ENCODE measurements at regions not wholly inside any gene's neighbourhood (a gene's known extent, or its start where the extent isn't known, plus 50 kb on each side); places are given as distances from the start of the nearest gene placed in this dataset.

- Histone ChIP-seq H3K27me3 (ENCODE audit: control insufficient read depth, insufficient read depth, low read length) (no peaks in the 10 kb centered on the region), H3K27ac (ENCODE audit: low read depth, low read length) (no peak overlapping the region), H3K4me1 (ENCODE audit: control insufficient read depth, insufficient read depth, low read length) (no peaks in the 10 kb centered on the region), H3K9me3 (ENCODE audit: control insufficient read depth, insufficient read depth, low read length) (no peaks in the 10 kb centered on the region), H3K36me3 (ENCODE audit: control insufficient read depth, insufficient read depth, low read length) (no peaks in the 10 kb centered on the region), H3K4me3 (ENCODE audit: low read depth, low read length) (no peak overlapping the region)
- DNase-seq (ENCODE audit: low read depth in 4 of 6, low spot score in 6 of 6) = no peak
- no CpG with 5 or more reads among the region's 2 CpGs for WGBS (ENCODE audit: insufficient coverage)
Measured at GRCh38 chr11:127674754-127675153, 674.2 kb upstream of the KIRREL3 start.

- no peak for DNase-seq (ENCODE audit: low read depth in 4 of 6, low spot score in 6 of 6)
- H3K9me3 ChIP-seq (ENCODE audit: control insufficient read depth, insufficient read depth, low read length) = no peaks in the 10 kb centered on the region
- no peak overlapping the region for H3K27ac ChIP-seq (ENCODE audit: low read depth, low read length)
- H3K36me3 ChIP-seq (ENCODE audit: control insufficient read depth, insufficient read depth, low read length) = no peaks in the 10 kb centered on the region
- no peaks in the 10 kb centered on the region for H3K4me1 ChIP-seq (ENCODE audit: control insufficient read depth, insufficient read depth, low read length)
- WGBS (ENCODE audit: insufficient coverage) = 75% methylated on average over 4 of the region's 10 CpGs
- H3K27me3 ChIP-seq (ENCODE audit: control insufficient read depth, insufficient read depth, low read length) = no peaks in the 10 kb centered on the region
- no peak overlapping the region for H3K4me3 ChIP-seq (ENCODE audit: low read depth, low read length)
Measured at GRCh38 chr11:127670374-127671119, 670.0 kb upstream of the KIRREL3 start.

- Histone ChIP-seq H3K4me1 (ENCODE audit: control insufficient read depth, insufficient read depth, low read length) (no peaks in the 10 kb centered on the region), H3K4me3 (ENCODE audit: low read depth, low read length) (no peak overlapping the region), H3K36me3 (ENCODE audit: control insufficient read depth, insufficient read depth, low read length) (no peaks in the 10 kb centered on the region), H3K27ac (ENCODE audit: low read depth, low read length) (no peak overlapping the region), H3K9me3 (ENCODE audit: control insufficient read depth, insufficient read depth, low read length) (no peaks in the 10 kb centered on the region), H3K27me3 (ENCODE audit: control insufficient read depth, insufficient read depth, low read length) (no peaks in the 10 kb centered on the region)
- WGBS (ENCODE audit: insufficient coverage) = 10% methylated on average over 1 of the region's 6 CpGs
- peak in 2 of 6 donors; percentile 24 to 56 for DNase-seq (ENCODE audit: low read depth in 4 of 6, low spot score in 6 of 6)
Measured at GRCh38 chr11:127656116-127656836, 655.7 kb upstream of the KIRREL3 start.

GRCh38 chr11:127653076-127653475 is 652.5 kb upstream of the KIRREL3 start:
- WGBS (ENCODE audit: insufficient coverage) = 60% methylated on average over 1 of the region's 4 CpGs
- Histone ChIP-seq H3K36me3 (ENCODE audit: control insufficient read depth, insufficient read depth, low read length) (no peaks in the 10 kb centered on the region), H3K9me3 (ENCODE audit: control insufficient read depth, insufficient read depth, low read length) (no peaks in the 10 kb centered on the region), H3K4me3 (ENCODE audit: low read depth, low read length) (no peak overlapping the region), H3K27ac (ENCODE audit: low read depth, low read length) (no peak overlapping the region), H3K27me3 (ENCODE audit: control insufficient read depth, insufficient read depth, low read length) (no peaks in the 10 kb centered on the region), H3K4me1 (ENCODE audit: control insufficient read depth, insufficient read depth, low read length) (no peaks in the 10 kb centered on the region)
- DNase-seq (ENCODE audit: low read depth in 4 of 6, low spot score in 6 of 6) = no peak

GRCh38 chr11:127651888-127652221 is 651.3 kb upstream of the KIRREL3 start:
- Histone ChIP-seq H3K36me3 (ENCODE audit: control insufficient read depth, insufficient read depth, low read length) (no peaks in the 10 kb centered on the region), H3K27ac (ENCODE audit: low read depth, low read length) (no peak overlapping the region), H3K27me3 (ENCODE audit: control insufficient read depth, insufficient read depth, low read length) (no peaks in the 10 kb centered on the region), H3K9me3 (ENCODE audit: control insufficient read depth, insufficient read depth, low read length) (no peaks in the 10 kb centered on the region), H3K4me3 (ENCODE audit: low read depth, low read length) (no peak overlapping the region), H3K4me1 (ENCODE audit: control insufficient read depth, insufficient read depth, low read length) (no peaks in the 10 kb centered on the region)
- no peak for DNase-seq (ENCODE audit: low read depth in 4 of 6, low spot score in 6 of 6)
- 100% methylated on average over 1 of the region's 1 CpG for WGBS (ENCODE audit: insufficient coverage)

- H3K36me3 ChIP-seq (ENCODE audit: control insufficient read depth, insufficient read depth, low read length) = no peaks in the 10 kb centered on the region
- no peak overlapping the region for H3K27ac ChIP-seq (ENCODE audit: low read depth, low read length)
- H3K4me1 ChIP-seq (ENCODE audit: control insufficient read depth, insufficient read depth, low read length) = no peaks in the 10 kb centered on the region
- H3K4me3 ChIP-seq (ENCODE audit: low read depth, low read length) = no peak overlapping the region
- H3K27me3 ChIP-seq (ENCODE audit: control insufficient read depth, insufficient read depth, low read length) = no peaks in the 10 kb centered on the region
- no peak for DNase-seq (ENCODE audit: low read depth in 4 of 6, low spot score in 6 of 6)
- WGBS (ENCODE audit: insufficient coverage) = 73% methylated on average over 4 of the region's 5 CpGs
- no peaks in the 10 kb centered on the region for H3K9me3 ChIP-seq (ENCODE audit: control insufficient read depth, insufficient read depth, low read length)
Measured at GRCh38 chr11:127651175-127651887, 650.8 kb upstream of the KIRREL3 start.

GRCh38 chr11:127649958-127650357 is 649.4 kb upstream of the KIRREL3 start:
- DNase-seq (ENCODE audit: low read depth in 4 of 6, low spot score in 6 of 6) = no peak
- Histone ChIP-seq H3K27me3 (ENCODE audit: control insufficient read depth, insufficient read depth, low read length) (no peaks in the 10 kb centered on the region), H3K4me1 (ENCODE audit: control insufficient read depth, insufficient read depth, low read length) (no peaks in the 10 kb centered on the region), H3K36me3 (ENCODE audit: control insufficient read depth, insufficient read depth, low read length) (no peaks in the 10 kb centered on the region), H3K9me3 (ENCODE audit: control insufficient read depth, insufficient read depth, low read length) (no peaks in the 10 kb centered on the region), H3K4me3 (ENCODE audit: low read depth, low read length) (no peak overlapping the region), H3K27ac (ENCODE audit: low read depth, low read length) (no peak overlapping the region)
- WGBS (ENCODE audit: insufficient coverage) = no CpG with 5 or more reads among the region's 1 CpG

- no CpG with 5 or more reads among the region's 2 CpGs for WGBS (ENCODE audit: insufficient coverage)
- no peak overlapping the region for H3K27ac ChIP-seq (ENCODE audit: low read depth, low read length)
- no peak for DNase-seq (ENCODE audit: low read depth in 4 of 6, low spot score in 6 of 6)
- H3K27me3 ChIP-seq (ENCODE audit: control insufficient read depth, insufficient read depth, low read length) = no peaks in the 10 kb centered on the region
- no peaks in the 10 kb centered on the region for H3K36me3 ChIP-seq (ENCODE audit: control insufficient read depth, insufficient read depth, low read length)
- no peaks in the 10 kb centered on the region for H3K9me3 ChIP-seq (ENCODE audit: control insufficient read depth, insufficient read depth, low read length)
- no peak overlapping the region for H3K4me3 ChIP-seq (ENCODE audit: low read depth, low read length)
- no peaks in the 10 kb centered on the region for H3K4me1 ChIP-seq (ENCODE audit: control insufficient read depth, insufficient read depth, low read length)
Measured at GRCh38 chr11:127649071-127649470, 648.5 kb upstream of the KIRREL3 start.

GRCh38 chr11:127648583-127648982 is 648.0 kb upstream of the KIRREL3 start:
- DNase-seq (ENCODE audit: low read depth in 4 of 6, low spot score in 6 of 6) = no peak
- Histone ChIP-seq H3K27me3 (ENCODE audit: control insufficient read depth, insufficient read depth, low read length) (no peaks in the 10 kb centered on the region), H3K9me3 (ENCODE audit: control insufficient read depth, insufficient read depth, low read length) (no peaks in the 10 kb centered on the region)

More at GRCh38 chr11:127648583-127648982, 648.0 kb upstream of the KIRREL3 start:
- Histone ChIP-seq H3K4me3 (ENCODE audit: low read depth, low read length) (no peak overlapping the region), H3K36me3 (ENCODE audit: control insufficient read depth, insufficient read depth, low read length) (no peaks in the 10 kb centered on the region), H3K27ac (ENCODE audit: low read depth, low read length) (no peak overlapping the region), H3K4me1 (ENCODE audit: control insufficient read depth, insufficient read depth, low read length) (no peaks in the 10 kb centered on the region)
